SK-N-MC (cell line): ENCODE measurements at regions not wholly inside any gene's neighbourhood (a gene's known extent, or its start where the extent isn't known, plus 50 kb on each side); places are given as distances from the start of the nearest gene placed in this dataset.
"Not testable (repeated sequence)": the region's sequence is repeated elsewhere in the genome, so short reads cannot be mapped to it uniquely, and the experiment has no call there.

Experiments used
- DNase-seq: peaks from one replicate; pipeline ENCODE4 v3.0.0-alpha.2; 2011; ENCODE audit warnings: low read depth, low spot score
- H3K27ac ChIP-seq: fragments of 200-600 bp; sonication (generic); 2 replicates; pipeline ENCODE4 v1.5.1; 2016; ENCODE audit warnings: mixed run types
- H3K36me3 ChIP-seq: fragments of 200-600 bp; sonication (generic); 2 replicates; pipeline ENCODE4 v1.6.1; 2017; ENCODE audit warnings: antibody characterized with exemption, low read length, mixed read lengths; ENCODE audit not compliant: insufficient read depth
- H3K4me3 ChIP-seq: fragments of 200-600 bp; sonication (generic); 2 replicates; pipeline ENCODE4 v1.5.1; 2016
- H3K9ac ChIP-seq: fragments of 200-600 bp; sonication (generic); 2 replicates; pipeline ENCODE4 v1.8.0; 2017; ENCODE audit warnings: mixed run types, mixed read lengths; ENCODE audit not compliant: insufficient read length
- H3K9me3 ChIP-seq: fragments of 200-600 bp; sonication (generic); 2 replicates; pipeline ENCODE4 v1.6.1; 2017; ENCODE audit warnings: low read depth, mild to moderate bottlenecking, antibody characterized with exemption, low read length, moderate library complexity, mixed read lengths
- EZH2 ChIP-seq: fragments of 200-600 bp; sonication (generic); IDR thresholded peaks from one replicate; pipeline ENCODE4 v1.6.1; 2017; ENCODE audit warnings: antibody characterized with exemption
- FOXP2 ChIP-seq: optimal IDR thresholded peaks from 2 replicates; pipeline ENCODE3; 2011; ENCODE audit warnings: mild to moderate bottlenecking, moderate library complexity; ENCODE audit not compliant: insufficient read depth; ENCODE audit errors: extremely low read length, control extremely low read depth
- POLR2AphosphoS5 ChIP-seq: IDR thresholded peaks from 2 replicates; pipeline ENCODE4 v1.6.1; 2012; ENCODE audit warnings: mild to moderate bottlenecking, low read depth, low read length, borderline replicate concordance

DNA sequence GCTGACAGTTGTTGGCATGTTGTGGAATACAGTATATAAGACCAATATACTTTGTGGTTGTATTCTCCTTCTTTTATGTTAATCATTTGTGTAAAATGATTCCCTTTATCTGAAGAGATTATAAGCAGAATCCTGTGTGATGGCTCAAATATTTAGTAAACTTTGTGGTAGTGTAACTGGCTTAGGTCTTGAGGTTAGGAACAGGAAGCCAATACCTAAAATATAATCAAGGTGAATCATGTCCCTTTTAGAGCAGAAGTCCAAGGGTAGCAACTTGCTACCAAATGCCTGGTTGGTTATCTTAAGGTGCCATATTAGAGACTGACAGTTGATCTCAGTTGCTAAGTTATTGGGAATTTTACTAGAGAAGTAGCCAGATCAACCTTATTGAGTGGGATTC is 398.5 kb upstream of the ADAMTS5 start:
- DNase-seq = no peak
- H3K9me3 ChIP-seq = no peaks in the 10 kb centered on the region
- no peak overlapping the region for H3K9ac ChIP-seq
- TF ChIP-seq EZH2 = no peak
- TF ChIP-seq POLR2AphosphoS5 = no peak
- TF ChIP-seq FOXP2 = no peak
- H3K27ac ChIP-seq = no peak overlapping the region
- no peak overlapping the region for H3K4me3 ChIP-seq
- no peaks in the 10 kb centered on the region for H3K36me3 ChIP-seq

DNA sequence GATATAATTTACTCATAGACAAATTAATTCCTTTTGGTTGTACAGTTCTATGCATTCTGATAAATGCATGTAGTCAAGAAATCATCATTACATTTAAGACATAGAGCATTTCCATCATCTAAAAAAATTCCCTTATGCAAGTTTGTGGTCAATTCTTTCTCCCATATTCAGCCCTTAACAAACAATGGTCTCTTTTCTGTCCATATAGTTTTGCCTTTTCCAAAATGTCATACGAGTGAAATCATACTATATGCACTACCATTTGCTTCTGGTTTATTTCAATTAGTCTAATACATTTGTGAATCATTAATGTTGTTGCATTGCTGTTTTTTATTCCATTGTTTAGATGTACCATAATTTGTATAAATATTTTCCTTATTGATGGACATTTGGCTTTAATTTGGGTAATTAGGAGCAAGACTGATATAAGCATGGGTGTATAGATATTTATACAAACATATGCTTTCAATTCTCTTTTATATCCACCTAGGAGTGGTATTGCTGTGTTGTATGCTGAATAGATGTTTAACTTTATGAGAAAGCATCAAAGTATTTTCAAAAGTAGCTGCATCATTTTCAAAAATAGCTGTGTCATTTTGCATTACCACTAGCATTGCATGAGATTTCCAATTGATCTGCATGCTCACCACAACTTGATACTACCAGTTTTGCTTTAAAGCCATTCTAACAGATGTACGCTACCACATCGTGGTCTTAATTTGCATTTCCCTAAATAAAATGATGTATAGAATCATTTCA is 397.0 kb upstream of the ADAMTS5 start:
- TF ChIP-seq EZH2 (no peak), FOXP2 (no peak), POLR2AphosphoS5 (no peak)
- no peaks in the 10 kb centered on the region for H3K9me3 ChIP-seq

DNA sequence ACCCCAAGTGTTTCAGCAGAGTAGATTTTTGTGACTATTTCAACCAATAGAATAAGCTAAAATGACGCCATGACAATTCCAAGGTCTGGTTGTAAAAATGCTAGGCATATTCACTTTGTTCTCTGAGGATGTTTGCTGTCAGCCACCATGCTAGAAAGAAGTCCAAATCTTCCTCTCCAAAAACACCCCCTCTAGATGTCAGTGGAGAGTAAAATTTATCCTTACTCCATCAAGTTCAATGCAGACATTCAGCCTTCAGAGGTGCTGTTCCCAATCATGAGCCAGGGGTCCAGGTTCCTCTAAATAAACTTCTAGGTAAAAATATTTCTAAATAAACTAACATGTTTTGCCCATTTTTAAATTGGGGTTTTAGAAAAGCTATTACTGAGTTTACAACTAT is 395.4 kb upstream of the ADAMTS5 start:
- TF ChIP-seq EZH2 (no peak), FOXP2 (no peak), POLR2AphosphoS5 (no peak)
- H3K36me3 ChIP-seq = no peaks in the 10 kb centered on the region
- no peak overlapping the region for H3K27ac ChIP-seq
- no peak overlapping the region for H3K4me3 ChIP-seq
- H3K9me3 ChIP-seq = no peaks in the 10 kb centered on the region
- no peak for DNase-seq
- H3K9ac ChIP-seq = no peak overlapping the region

More for the DNA sequence above, 397.0 kb upstream of the ADAMTS5 start:
- H3K27ac ChIP-seq = no peak overlapping the region
- no peak overlapping the region for H3K9ac ChIP-seq
- H3K4me3 ChIP-seq = no peak overlapping the region
- DNase-seq = no peak
- no peaks in the 10 kb centered on the region for H3K36me3 ChIP-seq

DNA sequence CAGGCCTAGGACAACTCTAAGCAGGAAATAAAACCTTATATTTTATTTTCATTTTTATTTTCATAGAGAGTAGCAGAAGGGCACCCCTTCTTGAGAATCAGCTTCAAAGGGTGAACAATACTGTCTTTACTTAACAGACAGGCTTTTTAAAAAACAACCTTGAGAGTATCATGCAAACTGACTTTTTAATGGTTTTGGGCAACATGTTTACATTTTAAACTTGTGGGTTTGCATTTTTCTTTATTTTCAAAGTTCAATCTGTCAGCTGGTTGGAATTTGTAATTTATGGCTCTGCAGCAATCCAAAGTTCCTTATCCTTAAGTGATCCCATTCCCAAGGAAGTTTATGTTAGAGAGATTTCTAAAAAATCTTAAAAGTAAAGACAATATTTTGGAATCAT is 392.3 kb upstream of the ADAMTS5 start:
- H3K4me3 ChIP-seq = 0 out of 2 replicates have a peak overlapping the region, but pooled peaks have one; percentile 2
- no peaks in the 10 kb centered on the region for H3K9me3 ChIP-seq
- no peak overlapping the region for H3K9ac ChIP-seq
- no peaks in the 10 kb centered on the region for H3K36me3 ChIP-seq
- no peak for DNase-seq
- H3K27ac ChIP-seq = peak overlapping the region; percentile 14; the same call in 1 of the 2 replicates
- TF ChIP-seq FOXP2 = no peak
- no peak for TF ChIP-seq EZH2
- no peak for TF ChIP-seq POLR2AphosphoS5

DNA sequence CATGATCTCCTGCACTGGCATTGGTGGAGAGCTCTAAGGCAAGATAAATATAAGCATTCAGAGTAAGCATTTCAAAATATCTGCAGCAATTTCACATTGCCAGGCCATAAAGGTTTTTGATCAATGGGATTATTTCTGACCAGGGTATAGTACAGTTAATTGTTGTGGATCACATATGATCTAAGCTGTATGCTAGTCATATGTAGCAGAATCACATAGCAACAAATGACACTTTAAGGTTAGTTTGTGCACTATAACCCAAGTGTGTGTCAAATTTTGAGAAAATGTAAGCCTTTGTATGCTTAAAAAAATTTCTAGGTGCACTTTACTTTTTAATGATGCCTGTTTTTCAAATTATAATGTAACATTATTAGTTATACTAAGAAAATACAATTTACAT is 386.0 kb upstream of the ADAMTS5 start:
- Histone ChIP-seq H3K27ac (no peak overlapping the region), H3K9me3 (no peaks in the 10 kb centered on the region)
- no peak for TF ChIP-seq POLR2AphosphoS5
- no peak for TF ChIP-seq FOXP2
- TF ChIP-seq EZH2 = no peak

DNA sequence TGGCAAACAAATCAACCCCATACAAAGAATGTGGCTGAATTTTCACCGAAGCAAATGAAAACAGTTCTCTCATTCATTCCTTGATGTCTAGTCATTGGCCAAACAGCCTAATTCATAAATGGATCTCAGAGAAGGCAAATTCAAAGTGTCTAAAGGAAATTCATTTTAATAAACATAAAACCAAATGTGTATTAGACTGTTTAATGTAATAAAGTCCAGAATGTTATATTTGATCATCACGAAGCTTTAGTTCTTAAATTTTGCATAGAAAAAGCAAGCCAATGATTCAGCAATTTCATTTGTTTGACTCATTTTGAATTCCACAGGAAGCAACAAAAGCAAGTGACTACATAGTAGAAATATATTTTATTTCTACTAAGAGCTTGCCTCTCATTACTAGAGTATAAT is 379.2 kb upstream of the ADAMTS5 start:
- no peak overlapping the region for H3K27ac ChIP-seq
- H3K4me3 ChIP-seq = no peak overlapping the region
- TF ChIP-seq POLR2AphosphoS5 (no peak), FOXP2 (no peak), EZH2 (no peak)
- no peak overlapping the region for H3K9ac ChIP-seq
- no peak for DNase-seq
- no peaks in the 10 kb centered on the region for H3K9me3 ChIP-seq
- no peaks in the 10 kb centered on the region for H3K36me3 ChIP-seq

More for the DNA sequence above, 386.0 kb upstream of the ADAMTS5 start:
- DNase-seq = no peak
- Histone ChIP-seq H3K9ac (no peak overlapping the region), H3K4me3 (no peak overlapping the region), H3K36me3 (no peaks in the 10 kb centered on the region)

DNA sequence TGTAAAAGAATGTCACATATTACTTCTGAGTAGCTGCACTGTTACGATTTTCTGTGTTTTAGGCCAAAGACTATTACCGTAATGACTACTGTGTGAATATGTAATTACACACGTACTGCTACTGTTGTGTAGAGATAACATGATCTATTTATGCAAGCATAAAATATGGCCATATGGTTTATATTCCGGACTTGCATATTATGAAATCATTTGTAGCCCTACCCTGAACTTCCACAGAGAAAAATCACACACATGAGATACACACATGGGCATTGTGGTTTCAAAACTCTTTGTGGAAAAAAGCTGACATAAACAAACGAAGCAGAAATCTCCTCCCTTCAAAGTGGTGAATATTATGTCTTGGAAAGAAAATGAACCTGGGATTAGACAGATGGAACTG is 373.0 kb upstream of the ADAMTS5 start:
- Histone ChIP-seq H3K27ac (peak overlapping the region; percentile 40), H3K4me3 (peak overlapping the region; percentile 22; the same call in 1 of the 2 replicates), H3K9me3 (no peaks in the 10 kb centered on the region), H3K9ac (peak overlapping the region; percentile 2), H3K36me3 (no peaks in the 10 kb centered on the region)
- DNase-seq = no peak
- TF ChIP-seq POLR2AphosphoS5 (no peak), EZH2 (no peak), FOXP2 (no peak)

DNA sequence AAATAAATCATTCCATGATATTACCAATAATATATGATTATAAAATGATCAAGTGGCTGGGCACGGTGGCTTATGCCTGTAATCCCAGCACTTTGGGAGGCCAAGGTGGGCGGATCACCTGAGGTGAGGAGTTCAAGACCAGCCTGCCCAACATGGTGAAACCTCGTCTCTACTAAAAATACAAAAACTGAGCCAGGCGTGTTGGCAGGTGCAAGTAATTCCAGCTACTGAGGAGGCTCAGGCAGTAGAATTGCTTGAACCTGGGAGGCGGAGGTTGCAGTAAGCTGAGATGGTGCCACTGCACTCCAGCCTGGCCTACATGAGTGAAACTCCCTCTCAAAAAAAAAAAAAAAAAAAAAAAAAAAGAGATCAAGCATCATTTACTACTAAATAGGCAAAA is 371.1 kb upstream of the ADAMTS5 start:
- H3K9me3 ChIP-seq, H3K36me3 ChIP-seq, H3K4me3 ChIP-seq, H3K9ac ChIP-seq, H3K27ac ChIP-seq, DNase-seq: not testable (repeated sequence)

DNA sequence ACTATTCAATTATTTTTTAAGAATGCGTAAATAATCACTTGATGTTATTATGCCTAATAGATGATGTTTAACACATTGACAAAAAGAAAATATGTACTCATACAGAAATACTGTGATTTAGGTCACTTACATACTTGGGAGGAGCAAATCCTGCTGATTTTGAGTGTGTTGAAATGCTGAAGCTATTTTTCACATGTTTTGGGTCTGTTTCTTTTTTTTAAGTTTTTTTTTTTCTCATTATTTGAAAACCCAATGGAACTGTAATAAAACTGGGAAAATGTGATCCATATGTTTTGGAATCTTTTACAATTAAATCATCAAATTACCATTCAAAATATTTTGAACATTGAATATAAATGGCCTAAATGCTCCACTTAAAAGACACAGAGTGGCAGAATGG is 366.2 kb upstream of the ADAMTS5 start:
- H3K27ac ChIP-seq = no peak overlapping the region
- no peak overlapping the region for H3K9ac ChIP-seq
- TF ChIP-seq POLR2AphosphoS5 (no peak), FOXP2 (no peak), EZH2 (no peak)
- DNase-seq = no peak
- H3K4me3 ChIP-seq = no peak overlapping the region
- no peaks in the 10 kb centered on the region for H3K9me3 ChIP-seq
- no peaks in the 10 kb centered on the region for H3K36me3 ChIP-seq
